Nephron progenitor cell (in vitro differentiated cells): ENCODE measurements at regions not wholly inside any gene's neighbourhood (a gene's known extent, or its start where the extent isn't known, plus 50 kb on each side); places are given as distances from the start of the nearest gene placed in this dataset.

ENCODE experiments used
- DNase-seq: peaks from one replicate; pipeline ENCODE4 v3.0.0; 2021
- H3K27ac Mint-ChIP-seq: 2 replicates; pipeline ENCODE4 v1.8.0; 2021; ENCODE audit warnings: mild to moderate bottlenecking, moderate library complexity, mixed read lengths
- H3K27me3 Mint-ChIP-seq: 2 replicates; pipeline ENCODE4 v1.8.0; 2021; ENCODE audit warnings: mild to moderate bottlenecking, low read depth, mixed read lengths; ENCODE audit not compliant: poor library complexity
- H3K36me3 Mint-ChIP-seq: 2 replicates; pipeline ENCODE4 v1.8.0; 2021; ENCODE audit warnings: low read depth, mixed read lengths
- H3K4me1 Mint-ChIP-seq: 2 replicates; pipeline ENCODE4 v1.8.0; 2021; ENCODE audit warnings: mixed read lengths
- H3K4me3 Mint-ChIP-seq: 2 replicates; pipeline ENCODE4 v1.8.0; 2021; ENCODE audit warnings: mild to moderate bottlenecking, moderate library complexity, mixed read lengths
- H3K9me3 Mint-ChIP-seq: 2 replicates; pipeline ENCODE4 v1.8.0; 2021; ENCODE audit warnings: mild to moderate bottlenecking, moderate library complexity, mixed read lengths
- TF ChIP-seq, protein P1 (sequence below): fragments of 200-600 bp; sonication (generic); IDR thresholded peaks from 2 replicates; pipeline ENCODE4 v1.5.0; 2021; ENCODE audit warnings: antibody characterized with exemption

DNA sequence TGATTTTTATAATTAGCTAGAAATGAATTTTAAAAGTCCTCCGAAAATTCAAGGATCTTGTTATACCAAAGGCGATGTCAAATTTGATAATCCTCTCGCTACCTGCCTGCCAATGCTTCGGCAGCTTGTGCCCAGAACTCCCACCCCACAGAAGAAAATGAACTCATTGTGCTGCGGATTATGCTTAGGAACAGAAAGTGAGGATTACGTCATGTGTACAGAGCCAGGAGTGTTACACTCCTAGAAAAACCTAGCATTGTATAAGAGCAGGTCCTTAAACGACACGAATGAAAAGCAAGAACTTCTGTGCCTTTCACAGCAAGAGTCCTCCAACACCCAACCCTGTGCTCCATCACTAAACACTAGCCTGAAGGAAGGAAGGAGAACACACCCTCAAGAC lies 168.3 kb downstream of the RNF152 start:
- no peak overlapping the region for H3K27ac Mint-ChIP-seq
- H3K4me1 Mint-ChIP-seq = no peaks in the 10 kb centered on the region
- no peak overlapping the region for H3K4me3 Mint-ChIP-seq
- H3K9me3 Mint-ChIP-seq = peaks cover 16% of the 10 kb centered on the region
- peaks cover 8% of the 10 kb centered on the region for H3K36me3 Mint-ChIP-seq
- no peak for DNase-seq
- TF ChIP-seq, protein P1, sequence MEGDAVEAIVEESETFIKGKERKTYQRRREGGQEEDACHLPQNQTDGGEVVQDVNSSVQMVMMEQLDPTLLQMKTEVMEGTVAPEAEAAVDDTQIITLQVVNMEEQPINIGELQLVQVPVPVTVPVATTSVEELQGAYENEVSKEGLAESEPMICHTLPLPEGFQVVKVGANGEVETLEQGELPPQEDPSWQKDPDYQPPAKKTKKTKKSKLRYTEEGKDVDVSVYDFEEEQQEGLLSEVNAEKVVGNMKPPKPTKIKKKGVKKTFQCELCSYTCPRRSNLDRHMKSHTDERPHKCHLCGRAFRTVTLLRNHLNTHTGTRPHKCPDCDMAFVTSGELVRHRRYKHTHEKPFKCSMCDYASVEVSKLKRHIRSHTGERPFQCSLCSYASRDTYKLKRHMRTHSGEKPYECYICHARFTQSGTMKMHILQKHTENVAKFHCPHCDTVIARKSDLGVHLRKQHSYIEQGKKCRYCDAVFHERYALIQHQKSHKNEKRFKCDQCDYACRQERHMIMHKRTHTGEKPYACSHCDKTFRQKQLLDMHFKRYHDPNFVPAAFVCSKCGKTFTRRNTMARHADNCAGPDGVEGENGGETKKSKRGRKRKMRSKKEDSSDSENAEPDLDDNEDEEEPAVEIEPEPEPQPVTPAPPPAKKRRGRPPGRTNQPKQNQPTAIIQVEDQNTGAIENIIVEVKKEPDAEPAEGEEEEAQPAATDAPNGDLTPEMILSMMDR = no peak
- no peaks in the 10 kb centered on the region for H3K27me3 Mint-ChIP-seq

DNA sequence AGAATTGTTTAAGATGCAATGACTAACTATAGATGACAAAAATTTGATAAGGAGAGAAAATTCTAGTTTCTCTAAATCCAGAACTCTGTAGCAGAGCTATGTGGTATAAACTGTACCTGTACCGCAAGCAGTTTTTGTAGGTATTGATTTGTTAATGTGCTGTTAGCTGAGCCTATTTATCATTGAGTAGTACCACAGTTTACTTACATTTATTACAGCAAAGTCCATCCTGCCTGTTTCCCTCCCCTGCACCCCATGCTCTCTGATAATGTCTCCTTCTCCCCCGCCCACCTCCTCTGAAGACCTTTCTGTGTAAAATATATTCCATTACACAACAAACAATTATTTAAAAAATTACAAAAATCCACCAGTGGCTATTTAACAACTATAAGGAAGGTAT lies 170.6 kb downstream of the RNF152 start:
- no peak for DNase-seq
- H3K27ac Mint-ChIP-seq = no peak overlapping the region
- no peak overlapping the region for H3K4me3 Mint-ChIP-seq
- TF ChIP-seq, protein P1 = no peak
- no peaks in the 10 kb centered on the region for H3K4me1 Mint-ChIP-seq
- H3K36me3 Mint-ChIP-seq = peaks cover 8% of the 10 kb centered on the region
- peaks cover 15% of the 10 kb centered on the region for H3K9me3 Mint-ChIP-seq
- H3K27me3 Mint-ChIP-seq = no peaks in the 10 kb centered on the region

GRCh38 chr18:61720496-61720895 lies 172.3 kb downstream of the RNF152 start:
- TF ChIP-seq, protein P1 = no peak
- no peaks in the 10 kb centered on the region for H3K27me3 Mint-ChIP-seq
- H3K36me3 Mint-ChIP-seq = no peaks in the 10 kb centered on the region
- no peak for DNase-seq
- peak overlapping the region; percentile 30 for H3K27ac Mint-ChIP-seq
- H3K9me3 Mint-ChIP-seq = no peaks in the 10 kb centered on the region
- H3K4me1 Mint-ChIP-seq = no peaks in the 10 kb centered on the region
- no peak overlapping the region for H3K4me3 Mint-ChIP-seq

- Mint-ChIP-seq H3K4me1 (no peaks in the 10 kb centered on the region), H3K27me3 (peaks cover 4% of the 10 kb centered on the region), H3K36me3 (no peaks in the 10 kb centered on the region), H3K9me3 (no peaks in the 10 kb centered on the region), H3K4me3 (no peak overlapping the region), H3K27ac (no peak overlapping the region)
- TF ChIP-seq, protein P1 = no peak
- DNase-seq = no peak
These were observed 173.1 kb downstream of the RNF152 start for GRCh38 chr18:61719671-61720070.

GRCh38 chr18:61718944-61719343 lies 173.9 kb downstream of the RNF152 start:
- Mint-ChIP-seq H3K27me3 (peaks cover 4% of the 10 kb centered on the region), H3K9me3 (no peaks in the 10 kb centered on the region), H3K27ac (no peak overlapping the region), H3K36me3 (no peaks in the 10 kb centered on the region), H3K4me3 (no peak overlapping the region), H3K4me1 (no peaks in the 10 kb centered on the region)
- TF ChIP-seq, protein P1 = no peak
- no peak for DNase-seq

GRCh38 chr18:61714421-61714820 lies 178.4 kb downstream of the RNF152 start:
- Mint-ChIP-seq H3K9me3 (no peaks in the 10 kb centered on the region), H3K4me1 (no peaks in the 10 kb centered on the region)

More at GRCh38 chr18:61714421-61714820, 178.4 kb downstream of the RNF152 start:
- H3K27me3 Mint-ChIP-seq = peaks cover 4% of the 10 kb centered on the region
- H3K36me3 Mint-ChIP-seq = no peaks in the 10 kb centered on the region
- no peak overlapping the region for H3K27ac Mint-ChIP-seq
- TF ChIP-seq, protein P1 = no peak
- no peak overlapping the region for H3K4me3 Mint-ChIP-seq
- no peak for DNase-seq
